ENCODE measurements at regions not wholly inside any gene's neighbourhood (a gene's known extent, or its start where the extent isn't known, plus 50 kb on each side); places are given as distances from the start of the nearest gene placed in this dataset.

DNA sequence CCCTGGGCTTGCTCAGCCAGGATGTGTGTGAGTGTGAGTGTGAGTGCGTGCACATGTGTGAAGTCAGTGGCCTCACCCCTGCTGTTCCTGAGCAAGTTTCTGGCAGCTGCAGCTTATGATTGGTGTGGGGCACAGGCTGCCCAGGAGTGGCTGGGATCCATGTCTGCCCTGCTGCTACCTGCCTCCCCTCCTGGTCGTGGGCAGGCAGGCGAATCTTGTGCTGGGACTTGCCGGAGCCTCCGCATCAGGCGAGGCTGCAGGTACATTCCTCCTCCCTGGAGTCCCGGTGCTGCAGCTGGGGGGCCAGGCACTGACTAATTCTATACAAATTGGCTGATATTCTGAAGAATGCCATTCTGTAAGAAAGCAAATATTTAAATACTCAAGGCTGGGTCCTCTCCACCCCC lies 85.6 kb upstream of the WNT4 start:
- POLR2A ChIA-PET = no interaction called here
- Histone ChIP-seq H3K27ac (ENCODE audit: low read length in 2 of 2) (no peak overlapping the region), H3K9ac (ENCODE audit: low read length) (no peak overlapping the region), H3K79me2 (ENCODE audit: control insufficient read depth, insufficient read depth, low read length) (no peaks in the 10 kb centered on the region), H3K4me3 (ENCODE audit: control extremely low read depth in 1 of 5, extremely low read depth in 1 of 5, insufficient read depth in 1 of 5, low read depth in 2 of 5, low read length in 4 of 5) (no peak overlapping the region), H3K4me2 (replicated peaks; ENCODE audit: low read depth, low read length, poor library complexity, severe bottlenecking) (no peak overlapping the region), H3K9me3 (ENCODE audit: control extremely low read depth in 1 of 3, control insufficient read depth in 2 of 3, insufficient read depth in 1 of 3, low read length in 2 of 3) (peaks cover 0 to 2% (median 0%) of the 10 kb centered on the region in 3 donors), H3K4me1 (ENCODE audit: control insufficient read depth in 2 of 2, insufficient read depth in 2 of 2, low read length in 2 of 2) (no peaks in the 10 kb centered on the region), H3K36me3 (replicated peaks in 1 of 2; ENCODE audit: control extremely low read depth in 1 of 2, control insufficient read depth in 1 of 2, extremely low read depth in 1 of 2, insufficient read depth in 2 of 2, low read length in 1 of 2) (no peaks in the 10 kb centered on the region), H3K27me3 (replicated peaks in 1 of 4; ENCODE audit: control extremely low read depth in 1 of 4, control insufficient read depth in 3 of 4, insufficient read depth in 4 of 4, low read length in 3 of 4) (peaks cover 0 to 4% (median under 1%) of the 10 kb centered on the region in 4 experiments), H2AFZ (ENCODE audit: insufficient read depth, low read depth, low read length, poor library complexity, severe bottlenecking) (no peak overlapping the region), H4K20me1 (ENCODE audit: control insufficient read depth, insufficient read depth, low read length, poor library complexity, severe bottlenecking) (no peaks in the 10 kb centered on the region)
- Mint-ChIP-seq H3K9me3 (ENCODE audit: insufficient read depth) (no peaks in the 10 kb centered on the region), H3K27ac (no peak overlapping the region), H3K27me3 (peaks cover 18% of the 10 kb centered on the region), H3K4me1 (no peaks in the 10 kb centered on the region), H3K4me3 (no peak overlapping the region)
- TF ChIP-seq, protein P1, sequence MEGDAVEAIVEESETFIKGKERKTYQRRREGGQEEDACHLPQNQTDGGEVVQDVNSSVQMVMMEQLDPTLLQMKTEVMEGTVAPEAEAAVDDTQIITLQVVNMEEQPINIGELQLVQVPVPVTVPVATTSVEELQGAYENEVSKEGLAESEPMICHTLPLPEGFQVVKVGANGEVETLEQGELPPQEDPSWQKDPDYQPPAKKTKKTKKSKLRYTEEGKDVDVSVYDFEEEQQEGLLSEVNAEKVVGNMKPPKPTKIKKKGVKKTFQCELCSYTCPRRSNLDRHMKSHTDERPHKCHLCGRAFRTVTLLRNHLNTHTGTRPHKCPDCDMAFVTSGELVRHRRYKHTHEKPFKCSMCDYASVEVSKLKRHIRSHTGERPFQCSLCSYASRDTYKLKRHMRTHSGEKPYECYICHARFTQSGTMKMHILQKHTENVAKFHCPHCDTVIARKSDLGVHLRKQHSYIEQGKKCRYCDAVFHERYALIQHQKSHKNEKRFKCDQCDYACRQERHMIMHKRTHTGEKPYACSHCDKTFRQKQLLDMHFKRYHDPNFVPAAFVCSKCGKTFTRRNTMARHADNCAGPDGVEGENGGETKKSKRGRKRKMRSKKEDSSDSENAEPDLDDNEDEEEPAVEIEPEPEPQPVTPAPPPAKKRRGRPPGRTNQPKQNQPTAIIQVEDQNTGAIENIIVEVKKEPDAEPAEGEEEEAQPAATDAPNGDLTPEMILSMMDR (IDR thresholded peaks at IDR 0.05) = no peak
- ATAC-seq (ENCODE audit: low read depth) (no peak), DNase-seq (no peak)
- intact Hi-C loops (cut with micrococcal nuclease) = no loop called here
- 80% methylated on average over 3 of the region's 7 CpGs for WGBS (ENCODE audit: insufficient coverage)
- CTCF ChIA-PET = no interaction called here

DNA sequence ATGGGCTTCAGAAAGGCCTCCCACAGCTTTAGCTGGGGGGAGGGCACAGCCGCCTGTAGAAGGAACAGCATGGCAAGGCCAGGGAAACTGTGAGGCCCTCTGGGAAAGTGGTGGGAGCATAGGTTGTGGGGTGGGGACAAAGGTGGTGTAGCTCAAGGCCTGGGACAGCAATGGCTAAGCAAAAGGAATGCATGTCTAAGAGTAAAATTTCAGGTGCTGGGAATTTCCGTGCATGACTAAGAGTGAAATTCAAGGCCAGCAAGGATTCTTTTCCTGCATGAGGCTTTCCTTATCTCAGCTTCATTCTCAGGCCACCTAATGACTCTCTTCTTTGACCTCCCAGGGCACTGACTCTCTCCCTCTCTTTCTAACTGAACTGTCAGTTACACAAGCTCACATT lies 86.5 kb upstream of the WNT4 start:
- peaks cover 0 to 6% (median 0%) of the 10 kb centered on the region in 3 donors for H3K9me3 ChIP-seq (ENCODE audit: control extremely low read depth in 1 of 3, control insufficient read depth in 2 of 3, insufficient read depth in 1 of 3, low read length in 2 of 3)
- DNase-seq (no peak), ATAC-seq (ENCODE audit: low read depth) (no peak)
- H3K9me3 Mint-ChIP-seq (ENCODE audit: insufficient read depth) = no peaks in the 10 kb centered on the region
- H3K4me3 Mint-ChIP-seq = no peak overlapping the region
- peaks cover 21% of the 10 kb centered on the region for H3K27me3 Mint-ChIP-seq
- H3K79me2 ChIP-seq (ENCODE audit: control insufficient read depth, insufficient read depth, low read length) = no peaks in the 10 kb centered on the region
- TF ChIP-seq, protein P1 (IDR thresholded peaks at IDR 0.05) = no peak
- TF ChIP-seq EZH2 (IDR thresholded peaks at IDR 0.05; ENCODE audit: borderline replicate concordance, insufficient read depth, low read depth, low read length, poor library complexity, severe bottlenecking) = no peak
- H3K27ac ChIP-seq (ENCODE audit: low read length in 2 of 2) = no peak overlapping the region
- no peaks in the 10 kb centered on the region for H3K4me1 Mint-ChIP-seq
- no peak overlapping the region for H3K9ac ChIP-seq (ENCODE audit: low read length)
- H4K20me1 ChIP-seq (ENCODE audit: control insufficient read depth, insufficient read depth, low read length, poor library complexity, severe bottlenecking) = no peaks in the 10 kb centered on the region
- H3K4me2 ChIP-seq (replicated peaks; ENCODE audit: low read depth, low read length, poor library complexity, severe bottlenecking) = no peak overlapping the region
- peaks cover 0 to 6% (median 2%) of the 10 kb centered on the region in 4 experiments for H3K27me3 ChIP-seq (replicated peaks in 1 of 4; ENCODE audit: control extremely low read depth in 1 of 4, control insufficient read depth in 3 of 4, insufficient read depth in 4 of 4, low read length in 3 of 4)
- no peaks in the 10 kb centered on the region for H3K36me3 ChIP-seq (replicated peaks in 1 of 2; ENCODE audit: control extremely low read depth in 1 of 2, control insufficient read depth in 1 of 2, extremely low read depth in 1 of 2, insufficient read depth in 2 of 2, low read length in 1 of 2)
- no peak overlapping the region for H3K27ac Mint-ChIP-seq
- ChIA-PET POLR2A (no interaction called here), CTCF (no interaction called here)
- no peak overlapping the region for H3K4me3 ChIP-seq (ENCODE audit: control extremely low read depth in 1 of 5, extremely low read depth in 1 of 5, insufficient read depth in 1 of 5, low read depth in 2 of 5, low read length in 4 of 5)
- no peaks in the 10 kb centered on the region for H3K4me1 ChIP-seq (ENCODE audit: control insufficient read depth in 2 of 2, insufficient read depth in 2 of 2, low read length in 2 of 2)
- H2AFZ ChIP-seq (ENCODE audit: insufficient read depth, low read depth, low read length, poor library complexity, severe bottlenecking) = no peak overlapping the region
- intact Hi-C loops (cut with micrococcal nuclease) = no loop called here
- WGBS (ENCODE audit: insufficient coverage) = 92% methylated on average over 2 of the region's 2 CpGs
